C4-2B (cell line): ENCODE measurements at regions not wholly inside any gene's neighbourhood (a gene's known extent, or its start where the extent isn't known, plus 50 kb on each side); places are given as distances from the start of the nearest gene placed in this dataset.

Experiments
- ZFX ChIP-seq: fragments of 450-650 bp; IDR thresholded peaks from 2 replicates; pipeline ENCODE4 v1.6.1; 2017
- TF ChIP-seq, protein P1 (sequence below): fragments of 450-650 bp; conservative IDR thresholded peaks from 2 replicates; pipeline ENCODE4 v1.5.1; 2017; ENCODE audit warnings: mild to moderate bottlenecking

DNA sequence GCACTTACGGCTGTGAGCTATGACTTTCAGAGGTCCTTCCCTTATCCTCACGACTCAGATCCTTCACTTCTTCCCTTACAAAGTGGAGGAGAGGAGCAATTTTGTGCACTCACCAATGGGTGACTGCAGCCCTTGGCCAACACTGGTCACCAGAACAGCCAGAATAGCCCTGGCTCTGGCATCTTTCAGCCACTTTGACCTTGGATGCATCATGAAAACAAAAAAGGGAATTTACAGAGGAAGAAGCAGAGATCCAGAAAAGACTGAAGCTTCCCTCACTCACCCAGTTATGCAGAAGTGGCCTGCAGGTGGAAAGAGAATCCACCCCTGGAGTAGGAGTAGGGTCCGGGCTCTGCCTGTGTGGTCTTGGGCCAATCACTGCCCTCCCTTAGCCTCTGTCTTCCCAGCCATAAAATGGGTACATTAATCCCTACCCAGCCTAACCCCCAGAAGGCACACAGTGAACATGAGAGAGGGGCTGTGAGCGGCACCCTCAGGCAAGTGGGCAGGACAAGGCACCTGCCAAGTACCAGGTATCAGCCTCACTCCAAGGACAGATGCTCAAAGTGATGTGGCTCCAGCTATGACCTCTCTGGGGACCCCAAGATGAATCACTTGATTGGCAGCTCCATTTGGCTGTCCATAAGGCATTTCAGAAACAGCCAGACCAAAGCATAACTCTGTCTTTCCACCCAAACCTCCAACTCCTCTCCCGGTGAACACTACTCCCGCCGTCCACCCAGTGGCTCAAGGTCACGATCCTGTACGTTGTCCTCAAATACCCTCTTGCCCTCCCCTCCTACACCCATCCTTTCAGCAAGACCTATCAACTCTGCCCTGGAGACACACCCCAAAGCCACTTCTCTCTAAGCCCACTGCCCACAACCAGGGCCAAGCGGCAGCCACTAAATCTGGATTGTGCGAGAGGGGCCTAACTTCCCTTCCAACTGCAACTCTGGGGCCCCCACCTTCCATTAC, 129.8 kb upstream of the ZMIZ1 start:
- TF ChIP-seq, protein P1, sequence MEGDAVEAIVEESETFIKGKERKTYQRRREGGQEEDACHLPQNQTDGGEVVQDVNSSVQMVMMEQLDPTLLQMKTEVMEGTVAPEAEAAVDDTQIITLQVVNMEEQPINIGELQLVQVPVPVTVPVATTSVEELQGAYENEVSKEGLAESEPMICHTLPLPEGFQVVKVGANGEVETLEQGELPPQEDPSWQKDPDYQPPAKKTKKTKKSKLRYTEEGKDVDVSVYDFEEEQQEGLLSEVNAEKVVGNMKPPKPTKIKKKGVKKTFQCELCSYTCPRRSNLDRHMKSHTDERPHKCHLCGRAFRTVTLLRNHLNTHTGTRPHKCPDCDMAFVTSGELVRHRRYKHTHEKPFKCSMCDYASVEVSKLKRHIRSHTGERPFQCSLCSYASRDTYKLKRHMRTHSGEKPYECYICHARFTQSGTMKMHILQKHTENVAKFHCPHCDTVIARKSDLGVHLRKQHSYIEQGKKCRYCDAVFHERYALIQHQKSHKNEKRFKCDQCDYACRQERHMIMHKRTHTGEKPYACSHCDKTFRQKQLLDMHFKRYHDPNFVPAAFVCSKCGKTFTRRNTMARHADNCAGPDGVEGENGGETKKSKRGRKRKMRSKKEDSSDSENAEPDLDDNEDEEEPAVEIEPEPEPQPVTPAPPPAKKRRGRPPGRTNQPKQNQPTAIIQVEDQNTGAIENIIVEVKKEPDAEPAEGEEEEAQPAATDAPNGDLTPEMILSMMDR = no peak
- no peak for TF ChIP-seq ZFX
